HUDEP-2 (cell line): ENCODE measurements at regions not wholly inside any gene's neighbourhood (a gene's known extent, or its start where the extent isn't known, plus 50 kb on each side); places are given as distances from the start of the nearest gene placed in this dataset.

ENCODE experiments used
- DNase-seq, 76 experiments: peaks; one replicate each; lab custom pipeline; 2025; ENCODE audit not compliant: unreplicated experiment in 76 of 76; lab: John Stamatoyannopoulos, UW

GRCh38 chr3:107249132-107249531 lies 128.1 kb upstream of the CCDC54 start:
- DNase-seq: no peak

GRCh38 chr3:107250221-107250620 lies 127.0 kb upstream of the CCDC54 start:
- no peak for DNase-seq

GRCh38 chr3:107251819-107252218 lies 125.4 kb upstream of the CCDC54 start:
- DNase-seq: no peak

- DNase-seq: no peak
These were observed 120.3 kb upstream of the CCDC54 start for GRCh38 chr3:107256963-107257362.

- DNase-seq: no peak
These were observed 118.9 kb upstream of the CCDC54 start for GRCh38 chr3:107258300-107258699.

GRCh38 chr3:107260207-107260606 lies 117.0 kb upstream of the CCDC54 start:
- no peak for DNase-seq

GRCh38 chr3:107263269-107264021 lies 113.8 kb upstream of the CCDC54 start:
- no peak for DNase-seq

- DNase-seq: no peak
These were observed 112.4 kb upstream of the CCDC54 start for GRCh38 chr3:107264888-107265287.

GRCh38 chr3:107265526-107265925 lies 111.7 kb upstream of the CCDC54 start:
- no peak for DNase-seq

- no peak for DNase-seq
These were observed 108.8 kb upstream of the CCDC54 start for GRCh38 chr3:107268469-107268868.

- DNase-seq: peak in 1 of 76 experiments; percentile 6
These were observed 108.1 kb upstream of the CCDC54 start for GRCh38 chr3:107269136-107269535.

GRCh38 chr3:107271787-107272387 lies 105.4 kb upstream of the CCDC54 start:
- peak in 5 of 76 experiments; percentile 4 to 22 (median 8) for DNase-seq

- no peak for DNase-seq
These were observed 104.8 kb upstream of the CCDC54 start for GRCh38 chr3:107272471-107272870.

GRCh38 chr3:107272885-107273284 lies 104.4 kb upstream of the CCDC54 start:
- DNase-seq: no peak

GRCh38 chr3:107273771-107274170 lies 103.5 kb upstream of the CCDC54 start:
- DNase-seq: no peak

- DNase-seq: no peak
These were observed 101.7 kb upstream of the CCDC54 start for GRCh38 chr3:107275511-107275910.

GRCh38 chr3:107283948-107284347 lies 93.3 kb upstream of the CCDC54 start:
- DNase-seq: no peak

- no peak for DNase-seq
These were observed 92.6 kb upstream of the CCDC54 start for GRCh38 chr3:107284612-107285011.

GRCh38 chr3:107285197-107285596 lies 92.0 kb upstream of the CCDC54 start:
- no peak for DNase-seq

GRCh38 chr3:107289354-107289753 lies 87.9 kb upstream of the CCDC54 start:
- no peak for DNase-seq

GRCh38 chr3:107294117-107294516 lies 83.1 kb upstream of the CCDC54 start:
- DNase-seq: no peak

- no peak for DNase-seq
These were observed 79.6 kb upstream of the CCDC54 start for GRCh38 chr3:107297597-107297996.
